A549 (cell line): ENCODE measurements at regions not wholly inside any gene's neighbourhood (a gene's known extent, or its start where the extent isn't known, plus 50 kb on each side); places are given as distances from the start of the nearest gene placed in this dataset.

Experiments
- CEBPB ChIP-seq, 2 experiments: fragments of >200 bp in 1 of 2; sonication (Bioruptor Twin) in 1 of 2; formaldehyde crosslinking in 1 of 2; IDR thresholded peaks; 2 replicates each; pipeline ENCODE4 v1.6.1; 2012 to 2016
- CHD2 ChIP-seq: fragments of 150-350 bp; IDR thresholded peaks from 2 replicates; pipeline ENCODE4 v1.6.1; 2014; ENCODE audit warnings: low read length; ENCODE audit not compliant: partially characterized antibody
- CTCF ChIP-seq: fragments of >200 bp; sonication (Bioruptor Twin); formaldehyde crosslinking; IDR thresholded peaks from 3 replicates; pipeline ENCODE4 v1.5.1; 2016
- POLR2A ChIP-seq: IDR thresholded peaks from 2 replicates; pipeline ENCODE4 v1.6.1; 2012; ENCODE audit warnings: mild to moderate bottlenecking, low read length
- TF ChIP-seq, protein P1 (sequence below): fragments of 250-450 bp; sonication (Bioruptor Pico); IDR thresholded peaks from 2 replicates; pipeline ENCODE4 v1.5.0; 2021; ENCODE audit warnings: mild to moderate bottlenecking, moderate library complexity, borderline replicate concordance

DNA sequence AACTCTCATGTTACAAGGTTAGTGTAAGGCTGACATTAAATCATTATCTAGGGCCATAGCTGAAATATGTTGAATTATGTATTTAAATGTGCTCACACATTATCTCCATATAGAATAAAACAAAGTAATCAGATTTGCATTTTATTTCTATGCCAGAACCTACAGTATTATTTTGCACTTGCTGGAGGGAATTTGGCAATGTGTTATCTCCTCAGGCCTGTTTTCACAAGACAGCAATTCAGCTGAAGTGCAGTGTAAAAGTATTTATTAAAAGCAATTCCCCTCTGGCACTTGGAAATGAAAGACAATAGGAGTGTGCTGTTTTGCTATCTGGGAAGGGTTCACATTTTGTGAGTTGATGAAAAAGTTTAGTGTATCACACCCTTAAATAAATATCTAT, 276.3 kb downstream of the DNAJB9 start:
- TF ChIP-seq CTCF (no peak), CEBPB (IDR thresholded peaks at IDR 0.05) (no peak), CHD2 (no peak), POLR2A (no peak)
- TF ChIP-seq, protein P1, sequence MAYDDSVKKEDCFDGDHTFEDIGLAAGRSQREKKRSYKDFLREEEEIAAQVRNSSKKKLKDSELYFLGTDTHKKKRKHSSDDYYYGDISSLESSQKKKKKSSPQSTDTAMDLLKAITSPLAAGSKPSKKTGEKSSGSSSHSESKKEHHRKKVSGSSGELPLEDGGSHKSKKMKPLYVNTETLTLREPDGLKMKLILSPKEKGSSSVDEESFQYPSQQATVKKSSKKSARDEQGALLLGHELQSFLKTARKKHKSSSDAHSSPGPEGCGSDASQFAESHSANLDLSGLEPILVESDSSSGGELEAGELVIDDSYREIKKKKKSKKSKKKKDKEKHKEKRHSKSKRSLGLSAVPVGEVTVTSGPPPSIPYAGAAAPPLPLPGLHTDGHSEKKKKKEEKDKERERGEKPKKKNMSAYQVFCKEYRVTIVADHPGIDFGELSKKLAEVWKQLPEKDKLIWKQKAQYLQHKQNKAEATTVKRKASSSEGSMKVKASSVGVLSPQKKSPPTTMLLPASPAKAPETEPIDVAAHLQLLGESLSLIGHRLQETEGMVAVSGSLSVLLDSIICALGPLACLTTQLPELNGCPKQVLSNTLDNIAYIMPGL (CRISPR knock-in tag): no peak
